Left kidney (tissue), 1 donor: ENCODE measurements at regions not wholly inside any gene's neighbourhood (a gene's known extent, or its start where the extent isn't known, plus 50 kb on each side); places are given as distances from the start of the nearest gene placed in this dataset.
"Not testable (repeated sequence)": the region's sequence is repeated elsewhere in the genome, so short reads cannot be mapped to it uniquely, and the experiment has no call there.

Experiments used
- DNase-seq: peaks from one replicate; pipeline ENCODE4 v3.0.0-alpha.2; 2013

GRCh38 chr2:239804161-239805042 is 220.7 kb downstream of the NDUFA10 start:
- no peak for DNase-seq

- no peak for DNase-seq
Observed at GRCh38 chr2:239803766-239804115, 221.4 kb downstream of the NDUFA10 start.

DNA sequence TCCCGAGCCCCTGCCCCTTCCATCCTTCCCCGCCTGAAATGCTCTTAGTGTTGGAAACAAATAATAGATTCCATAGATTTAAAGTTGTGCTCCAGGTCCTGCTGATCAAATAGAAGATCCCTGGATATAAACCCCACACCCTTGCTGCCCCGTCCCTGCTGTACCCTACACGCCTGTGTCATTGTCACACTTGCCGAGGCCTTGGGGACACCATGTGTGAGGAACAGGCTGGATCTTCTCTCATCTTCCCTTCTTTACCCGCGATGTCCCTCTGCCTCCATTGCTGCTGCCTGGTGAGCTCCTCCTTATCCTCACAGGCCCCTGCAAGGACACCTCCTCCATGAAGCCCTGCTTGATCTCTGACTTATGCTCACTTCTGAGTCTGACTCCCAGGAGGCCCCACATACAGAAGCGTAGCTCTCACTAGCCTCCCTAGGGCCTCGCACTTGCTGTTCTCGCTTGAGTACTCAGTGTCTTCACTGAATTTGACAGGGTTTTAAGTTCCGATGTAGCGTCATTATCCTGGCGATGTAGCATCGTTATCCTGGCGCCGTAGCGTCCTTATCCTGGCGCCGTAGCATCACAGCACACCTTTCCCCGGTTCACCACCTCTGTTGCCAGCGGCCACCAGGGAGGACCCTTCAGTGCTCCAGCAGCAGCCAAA is 221.9 kb downstream of the NDUFA10 start:
- no peak for DNase-seq

- DNase-seq, result no peak
Observed at GRCh38 chr2:239802185-239802649, 222.9 kb downstream of the NDUFA10 start.

DNA sequence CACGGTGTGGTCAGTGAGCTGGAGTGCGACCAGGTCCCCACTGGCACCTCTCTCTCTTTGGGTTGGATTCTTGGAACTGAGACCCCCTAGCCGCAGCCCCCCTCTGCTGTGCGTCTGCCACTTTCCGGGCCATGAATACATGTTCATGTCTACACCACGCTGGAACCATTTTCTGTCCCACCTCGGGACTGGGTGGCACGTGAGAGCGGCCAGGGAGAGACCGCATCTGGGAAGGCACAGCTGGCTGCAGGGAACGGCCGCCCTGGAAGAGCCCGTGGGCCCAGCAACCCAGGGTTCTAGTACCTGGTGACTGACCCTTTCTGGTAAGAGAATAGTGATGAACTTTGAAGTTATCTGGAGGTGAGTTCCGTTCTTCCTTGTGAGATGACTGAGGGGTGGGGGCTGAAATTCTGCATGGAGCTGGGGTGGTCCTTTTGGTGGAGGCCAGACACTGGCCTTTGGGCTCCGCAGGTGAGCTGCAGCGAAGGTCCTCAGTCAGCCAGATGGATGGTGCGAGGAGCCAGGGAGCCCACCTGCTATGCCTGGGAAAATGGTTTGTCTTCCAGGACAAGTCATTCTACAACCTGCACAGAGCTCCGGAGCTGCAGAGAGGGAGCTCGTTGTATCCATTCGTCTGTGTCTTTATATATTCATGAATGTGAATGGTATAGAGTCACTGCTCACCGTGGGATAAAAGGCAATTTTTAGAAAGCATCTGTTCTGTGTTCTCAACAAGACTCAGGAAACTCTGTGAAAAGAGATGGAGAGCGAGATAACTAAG is 223.5 kb downstream of the NDUFA10 start:
- DNase-seq, result no peak

GRCh38 chr2:239800785-239801386 is 224.3 kb downstream of the NDUFA10 start:
- no peak for DNase-seq

GRCh38 chr2:239797316-239797715 is 227.8 kb downstream of the NDUFA10 start:
- DNase-seq, result no peak

DNA sequence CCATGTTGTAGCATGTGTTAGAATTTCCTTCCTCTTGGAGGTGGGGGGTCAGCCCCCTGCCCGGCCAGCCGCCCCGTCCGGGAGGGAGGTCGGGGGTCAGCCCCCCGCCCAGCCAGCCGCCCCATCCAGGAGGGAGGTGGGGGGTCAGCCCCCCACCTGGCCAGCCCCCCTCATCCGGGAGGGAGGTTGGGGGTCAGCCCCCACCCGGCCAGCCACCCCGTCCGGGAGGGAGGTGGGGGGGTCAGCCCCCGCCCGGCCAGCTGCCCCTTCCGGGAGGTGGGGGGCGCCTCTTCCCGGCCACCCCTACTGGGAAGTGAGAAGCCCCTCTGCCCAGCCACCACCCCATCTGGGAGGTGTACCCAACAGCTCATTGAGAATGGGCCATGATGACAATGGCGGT is 229.4 kb downstream of the NDUFA10 start:
- not testable (repeated sequence) for DNase-seq

GRCh38 chr2:239793836-239794235 is 231.3 kb downstream of the NDUFA10 start:
- no peak for DNase-seq

DNA sequence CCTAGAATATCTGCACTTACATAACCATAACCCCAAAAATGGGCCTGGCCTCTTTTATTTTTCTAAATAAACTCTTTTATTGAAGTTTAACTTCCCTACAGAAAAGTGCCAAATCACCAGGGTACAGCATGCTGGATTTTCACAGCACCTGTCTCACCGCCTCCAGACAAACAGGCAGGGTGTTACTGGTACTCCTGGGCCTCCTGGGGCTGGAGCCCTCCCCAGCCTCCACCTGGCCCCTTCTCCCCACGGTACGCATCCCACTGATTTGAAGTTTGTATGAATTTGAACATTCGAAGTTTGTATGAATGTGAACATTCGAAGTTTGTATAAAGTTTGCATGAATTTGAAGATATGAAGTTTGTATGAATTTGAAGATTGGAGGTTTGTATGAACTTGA is 232.1 kb downstream of the NDUFA10 start:
- no peak for DNase-seq

DNA sequence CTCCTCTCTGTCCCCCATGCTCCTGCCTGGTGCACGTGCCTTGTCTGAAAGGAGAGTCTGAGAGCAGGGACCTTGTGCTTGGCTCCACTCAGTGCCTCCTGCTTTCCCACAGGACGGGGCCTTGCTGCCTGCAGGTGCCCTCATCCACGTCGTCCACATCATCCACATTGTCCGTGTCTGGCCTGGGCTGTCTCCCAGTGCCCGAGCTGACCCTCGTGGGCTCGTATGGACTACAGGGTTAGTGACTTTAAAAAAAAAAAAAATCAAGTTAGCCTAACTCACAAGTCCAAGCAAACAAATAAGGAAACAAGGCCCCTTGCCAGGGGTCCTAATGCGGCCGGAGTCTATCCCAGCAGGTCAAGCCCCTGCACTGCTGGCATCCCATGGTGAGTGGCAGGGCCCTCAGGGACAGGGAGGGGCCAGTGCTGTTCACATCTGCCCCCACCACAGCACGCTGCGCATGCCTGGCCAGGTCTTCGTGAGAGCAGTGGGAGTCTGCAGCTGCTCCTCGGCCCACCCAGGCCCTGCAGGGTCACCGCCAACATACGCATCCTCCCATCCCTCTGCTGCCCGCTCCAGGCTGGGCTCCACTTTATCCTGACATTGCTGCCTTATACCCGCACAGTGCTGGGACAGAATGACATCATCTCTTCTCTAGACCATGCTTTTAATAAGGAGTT is 232.6 kb downstream of the NDUFA10 start:
- no peak for DNase-seq

GRCh38 chr2:239791526-239792404 is 233.4 kb downstream of the NDUFA10 start:
- no peak for DNase-seq

DNA sequence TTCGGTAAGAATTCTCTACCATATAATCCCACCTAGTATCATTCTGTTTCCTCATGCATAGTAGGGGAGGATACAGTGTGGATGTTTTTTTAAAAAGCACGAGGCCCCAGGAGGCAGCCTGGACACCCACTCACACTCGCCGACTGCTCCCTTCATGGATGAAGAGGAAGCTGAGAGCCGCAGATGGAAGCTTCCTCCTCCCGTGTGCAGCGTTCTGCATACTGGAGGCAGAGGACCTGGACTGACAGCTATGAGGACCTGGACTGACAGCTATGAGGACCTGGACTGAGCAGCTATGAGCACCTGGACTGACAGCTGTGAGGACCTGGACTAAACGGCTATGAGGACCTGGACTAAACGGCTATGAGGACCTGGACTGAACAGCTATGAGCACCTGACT is 234.4 kb downstream of the NDUFA10 start:
- DNase-seq, result no peak

DNA sequence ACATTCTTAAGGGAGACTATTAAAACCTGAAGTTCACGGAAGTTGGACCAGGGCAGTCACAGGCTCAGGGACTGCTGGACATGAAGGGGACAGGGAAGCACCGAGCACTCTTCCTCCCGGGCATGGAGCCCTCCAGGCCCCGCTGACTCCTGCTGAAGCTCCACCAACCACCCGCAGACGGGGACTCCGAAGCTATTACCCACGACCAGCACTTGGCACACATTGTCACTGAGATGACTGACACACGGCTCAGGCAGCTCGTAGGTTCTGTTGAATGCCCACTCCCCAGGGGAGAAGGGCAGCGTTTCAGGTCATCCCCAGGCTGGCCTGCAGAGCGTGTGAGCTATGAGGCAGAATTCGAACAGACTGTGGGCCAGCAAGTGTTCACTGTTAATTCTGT is 234.8 kb downstream of the NDUFA10 start:
- no peak for DNase-seq

GRCh38 chr2:239789711-239790110 is 235.4 kb downstream of the NDUFA10 start:
- no peak for DNase-seq

- no peak for DNase-seq
Observed at GRCh38 chr2:239788576-239789098, 236.5 kb downstream of the NDUFA10 start.

DNA sequence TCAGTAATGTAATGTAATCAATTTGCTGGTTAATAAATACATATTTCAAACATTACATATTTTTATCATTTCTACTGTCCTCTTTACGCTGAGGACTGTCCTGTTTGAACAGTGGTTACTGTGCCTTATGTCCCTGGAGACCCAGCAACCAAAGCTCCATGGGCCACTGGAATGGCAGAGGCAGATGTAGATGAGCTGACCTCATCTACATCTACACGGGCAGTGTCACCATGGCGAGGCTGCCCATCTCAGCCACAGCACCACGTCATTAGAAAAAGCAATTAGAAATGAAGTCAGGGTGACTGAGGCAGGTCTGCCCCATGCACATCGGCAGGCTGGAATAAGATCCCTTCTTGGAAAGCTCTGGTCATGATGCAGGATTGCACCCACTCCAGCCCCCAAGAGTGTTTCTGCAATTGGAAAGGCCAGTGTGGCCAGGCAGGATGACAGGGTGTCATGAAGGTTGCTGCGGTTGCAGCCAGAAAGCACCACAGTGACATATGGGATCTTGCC is 237.5 kb downstream of the NDUFA10 start:
- no peak for DNase-seq

GRCh38 chr2:239786791-239787190 is 238.4 kb downstream of the NDUFA10 start:
- no peak for DNase-seq

GRCh38 chr2:239781454-239781853 is 243.7 kb downstream of the NDUFA10 start:
- DNase-seq, result no peak
